ENCODE measurements at regions not wholly inside any gene's neighbourhood (a gene's known extent, or its start where the extent isn't known, plus 50 kb on each side); places are given as distances from the start of the nearest gene placed in this dataset.
"Not testable (repeated sequence)": the region's sequence is repeated elsewhere in the genome, so short reads cannot be mapped to it uniquely, and the experiment has no call there.

DNA sequence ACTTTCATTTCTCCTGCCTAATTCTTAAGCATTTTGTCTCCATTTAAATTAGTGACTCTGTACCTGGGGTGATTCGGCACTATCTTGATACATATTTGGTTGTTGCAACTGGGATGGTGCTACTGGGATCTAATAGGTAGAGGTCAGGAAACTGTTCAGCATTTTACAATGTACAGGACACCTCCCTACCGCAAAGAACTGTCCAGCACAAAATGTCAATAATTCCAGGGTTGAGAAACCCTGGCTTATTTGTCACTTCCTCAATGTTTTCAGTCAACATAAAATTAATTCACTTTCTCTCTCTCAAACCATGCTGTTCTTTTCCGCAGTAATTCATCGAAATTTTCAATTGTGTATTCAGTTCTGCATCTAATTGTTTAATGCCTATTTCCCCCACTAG is 151.4 kb upstream of the CALCR start:
- TF ChIP-seq CTCF (IDR thresholded peaks at IDR 0.05), result no peak
- ATAC-seq (ENCODE audit: low FRiP score) (no peak), DNase-seq (ENCODE audit: low spot score) (no peak)

- TF ChIP-seq CTCF (IDR thresholded peaks at IDR 0.05), result no peak
- DNase-seq (ENCODE audit: low spot score) (no peak), ATAC-seq (ENCODE audit: low FRiP score) (no peak)
Measured at GRCh38 chr7:93723424-93724124, 149.1 kb upstream of the CALCR start.

DNA sequence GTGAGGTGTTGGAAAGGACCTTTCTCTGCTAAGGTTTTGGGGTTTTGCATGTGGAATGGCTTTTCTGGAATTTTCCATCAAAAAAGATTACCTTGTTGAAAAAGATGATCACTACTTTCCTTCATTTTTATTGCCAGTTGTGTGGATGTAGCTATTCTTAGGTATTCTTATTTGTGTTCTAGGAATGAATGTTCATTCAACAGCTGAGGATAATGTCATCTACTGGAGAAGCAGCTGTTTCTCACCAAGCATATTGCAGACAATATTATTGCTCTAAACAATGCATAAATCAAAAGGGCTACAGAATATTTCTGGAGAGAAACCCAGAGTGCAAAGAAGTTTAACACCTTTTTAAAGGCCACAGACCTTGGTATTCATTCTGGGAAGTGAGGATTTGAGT is 145.6 kb upstream of the CALCR start:
- DNase-seq (ENCODE audit: low spot score) (no peak), ATAC-seq (ENCODE audit: low FRiP score) (no peak)
- TF ChIP-seq CTCF (IDR thresholded peaks at IDR 0.05), result no peak

DNA sequence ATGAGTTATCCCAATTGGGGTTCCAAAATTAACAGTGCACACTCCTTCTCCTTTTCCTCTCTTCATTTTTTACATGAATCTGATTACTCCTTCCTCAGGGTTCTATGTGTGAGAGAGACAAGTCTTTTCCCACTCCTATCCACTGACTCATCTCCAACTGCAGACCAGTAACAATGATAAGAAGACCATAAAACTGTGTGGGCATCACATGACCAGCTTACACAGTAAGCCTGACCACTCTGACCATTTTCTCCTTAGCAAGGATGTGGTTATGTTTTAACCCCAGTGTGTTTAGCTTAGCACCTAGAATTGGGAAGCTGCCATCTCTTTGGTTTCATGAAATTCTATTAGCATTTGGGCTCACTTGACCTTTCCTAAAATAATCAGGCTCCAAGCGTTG is 145.0 kb upstream of the CALCR start:
- ATAC-seq (ENCODE audit: low FRiP score) (no peak), DNase-seq (ENCODE audit: low spot score) (no peak)
- no peak for TF ChIP-seq CTCF (IDR thresholded peaks at IDR 0.05)

GRCh38 chr7:93717217-93717900 is 142.8 kb upstream of the CALCR start:
- TF ChIP-seq CTCF (IDR thresholded peaks at IDR 0.05), result no peak
- ATAC-seq (ENCODE audit: low FRiP score) (no peak), DNase-seq (ENCODE audit: low spot score) (no peak)

DNA sequence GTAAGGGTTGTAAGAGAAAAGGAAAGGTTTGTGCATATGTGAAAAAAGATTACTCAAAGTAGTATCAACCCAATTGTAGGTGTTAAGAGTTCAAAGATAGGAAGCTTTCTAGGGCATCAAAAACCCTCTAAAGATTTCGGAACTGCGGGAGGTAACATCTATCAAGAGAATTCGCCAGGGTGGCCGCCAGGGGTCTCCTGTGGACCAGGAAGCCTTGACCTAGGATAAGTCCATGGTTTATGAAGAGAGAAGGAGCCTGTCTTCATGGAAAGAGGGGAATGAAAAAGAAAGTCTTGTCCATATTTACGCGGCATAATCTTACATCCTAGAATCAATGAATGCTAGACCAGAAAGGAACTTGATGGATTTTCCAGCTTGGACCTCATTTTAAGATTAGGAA is 140.7 kb upstream of the CALCR start:
- no peak for DNase-seq (ENCODE audit: low spot score)
- TF ChIP-seq CTCF (IDR thresholded peaks at IDR 0.05), result no peak
- no peak for ATAC-seq (ENCODE audit: low FRiP score)

GRCh38 chr7:93711926-93712325 is 137.4 kb upstream of the CALCR start:
- no peak for TF ChIP-seq CTCF (IDR thresholded peaks at IDR 0.05)
- ATAC-seq (ENCODE audit: low FRiP score), result no peak
- DNase-seq (ENCODE audit: low spot score), result no peak

GRCh38 chr7:93708255-93708654 is 133.7 kb upstream of the CALCR start:
- not testable (repeated sequence) for DNase-seq (ENCODE audit: low spot score); ATAC-seq (ENCODE audit: low FRiP score)
